WTC11 (cell line): ENCODE measurements at regions not wholly inside any gene's neighbourhood (a gene's known extent, or its start where the extent isn't known, plus 50 kb on each side); places are given as distances from the start of the nearest gene placed in this dataset.

Experiments
- AR ChIP-seq: fragments of 250-450 bp; sonication (Bioruptor Pico); IDR thresholded peaks from 2 replicates; pipeline ENCODE4 v1.9.0; 2021; ENCODE audit warnings: mild to moderate bottlenecking
- ATF2 ChIP-seq: sonication (generic); formaldehyde crosslinking; IDR thresholded peaks from 2 replicates; pipeline ENCODE4 v1.8.1; 2022; ENCODE audit warnings: low read depth, missing genetic modification reagents, borderline replicate concordance
- CTCF ChIP-seq: fragments of 200-600 bp; IDR thresholded peaks from 2 replicates; pipeline ENCODE4 v1.8.0; 2022; ENCODE audit warnings: antibody characterized with exemption
- ESRRA ChIP-seq: sonication (generic); formaldehyde crosslinking; IDR thresholded peaks from 2 replicates; pipeline ENCODE4 v1.8.1; 2022; ENCODE audit warnings: mild to moderate bottlenecking, missing genetic modification reagents, borderline replicate concordance
- GABPB1 ChIP-seq: sonication (generic); formaldehyde crosslinking; IDR thresholded peaks from 2 replicates; pipeline ENCODE4 v1.8.1; 2023; ENCODE audit warnings: mild to moderate bottlenecking, missing genetic modification reagents
- JUN ChIP-seq: sonication (generic); formaldehyde crosslinking; IDR thresholded peaks from 2 replicates; pipeline ENCODE4 v1.8.0; 2023; ENCODE audit warnings: mild to moderate bottlenecking, missing genetic modification reagents
- OVOL2 ChIP-seq: fragments of 250-450 bp; sonication (Bioruptor Pico); IDR thresholded peaks from 2 replicates; pipeline ENCODE4 v1.9.0; 2021; ENCODE audit warnings: mild to moderate bottlenecking, borderline replicate concordance
- RELA ChIP-seq: sonication (generic); formaldehyde crosslinking; IDR thresholded peaks from 2 replicates; pipeline ENCODE4 v1.8.1; 2022; ENCODE audit warnings: missing genetic modification reagents, mild to moderate bottlenecking, borderline replicate concordance
- ZNF396 ChIP-seq: fragments of 250-450 bp; sonication (Bioruptor Pico); IDR thresholded peaks from 2 replicates; pipeline ENCODE4 v1.8.0; 2021; ENCODE audit warnings: mild to moderate bottlenecking, moderate library complexity, borderline replicate concordance
- TF ChIP-seq, protein P1 (sequence below): sonication (generic); formaldehyde crosslinking; IDR thresholded peaks from 2 replicates; pipeline ENCODE4 v1.8.1; 2023; ENCODE audit warnings: mild to moderate bottlenecking, missing genetic modification reagents, moderate library complexity

GRCh38 chr6:113381959-113382358, 475.2 kb upstream of the MARCKS start:
- TF ChIP-seq, protein P1, sequence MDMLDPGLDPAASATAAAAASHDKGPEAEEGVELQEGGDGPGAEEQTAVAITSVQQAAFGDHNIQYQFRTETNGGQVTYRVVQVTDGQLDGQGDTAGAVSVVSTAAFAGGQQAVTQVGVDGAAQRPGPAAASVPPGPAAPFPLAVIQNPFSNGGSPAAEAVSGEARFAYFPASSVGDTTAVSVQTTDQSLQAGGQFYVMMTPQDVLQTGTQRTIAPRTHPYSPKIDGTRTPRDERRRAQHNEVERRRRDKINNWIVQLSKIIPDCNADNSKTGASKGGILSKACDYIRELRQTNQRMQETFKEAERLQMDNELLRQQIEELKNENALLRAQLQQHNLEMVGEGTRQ = no peak
- no peak for TF ChIP-seq CTCF
- no peak for TF ChIP-seq JUN
- no peak for TF ChIP-seq RELA (CRISPR knock-in tag)
- TF ChIP-seq GABPB1 (CRISPR knock-in tag) = no peak
- no peak for TF ChIP-seq ZNF396
- TF ChIP-seq ESRRA = no peak
- TF ChIP-seq OVOL2 (CRISPR knock-in tag) = no peak
- TF ChIP-seq ATF2 (CRISPR knock-in tag) = no peak
- TF ChIP-seq AR (CRISPR knock-in tag) = no peak
